Keratinocyte (primary cell): ENCODE measurements at regions not wholly inside any gene's neighbourhood (a gene's known extent, or its start where the extent isn't known, plus 50 kb on each side); places are given as distances from the start of the nearest gene placed in this dataset.

Source experiments
- DNase-seq: peaks from one replicate; pipeline ENCODE4 v3.0.0-alpha.2; 2011; ENCODE audit warnings: low read depth, missing footprints, low spot score
- FAIRE-seq: peaks from 2 replicates; lab custom pipeline; 2011; peaks lifted over from hg19 to GRCh38; lab: Jason Lieb, UNC
- H2AFZ ChIP-seq: 2 replicates; pipeline ENCODE4 v1.6.0; 2012; ENCODE audit warnings: low read length, control low read depth, inconsistent platforms; ENCODE audit not compliant: control insufficient read depth
- H3K27ac ChIP-seq: 2 replicates; pipeline ENCODE4 v1.5.1; 2011; ENCODE audit warnings: low read length; ENCODE audit not compliant: control insufficient read depth, insufficient read depth
- H3K27me3 ChIP-seq: 3 replicates; pipeline ENCODE4 v1.6.0; 2011; ENCODE audit warnings: low read length; ENCODE audit not compliant: control insufficient read depth, insufficient read depth; ENCODE audit errors: extremely low read depth
- H3K36me3 ChIP-seq, 2 experiments: 2 replicates in 1 of 2; 3 replicates in 1 of 2; pipeline ENCODE4 v1.5.1; 2011; ENCODE audit warnings: low read length in 2 of 2, mild to moderate bottlenecking in 1 of 2; ENCODE audit not compliant: control insufficient read depth in 2 of 2, insufficient read depth in 2 of 2; ENCODE audit errors: extremely low read depth in 1 of 2
- H3K4me1 ChIP-seq: 3 replicates; pipeline ENCODE4 v1.5.1; 2011; ENCODE audit warnings: low read length; ENCODE audit not compliant: control insufficient read depth, insufficient read depth; ENCODE audit errors: extremely low read depth
- H3K4me2 ChIP-seq: 3 replicates; pipeline ENCODE4 v1.6.0; 2011; ENCODE audit warnings: low read depth, low read length; ENCODE audit not compliant: control insufficient read depth, insufficient read depth; ENCODE audit errors: extremely low read depth
- H3K4me3 ChIP-seq, 3 experiments: fragments of 200-600 bp in 1 of 3; sonication (generic) in 1 of 3; 2 replicates in 2 of 3; 3 replicates in 1 of 3; pipeline ENCODE4 v1.5.1; 2011 to 2016; ENCODE audit warnings: low read length in 3 of 3, mild to moderate bottlenecking in 3 of 3, control low read depth in 2 of 3, inconsistent platforms in 1 of 3, low read depth in 1 of 3, mixed read lengths in 1 of 3, mixed run types in 1 of 3, moderate library complexity in 1 of 3; ENCODE audit not compliant: control insufficient read depth in 2 of 3, insufficient read depth in 2 of 3; ENCODE audit errors: extremely low read depth in 1 of 3
- H3K79me2 ChIP-seq: 2 replicates; pipeline ENCODE4 v1.6.0; 2012; ENCODE audit warnings: low read length; ENCODE audit not compliant: control insufficient read depth, insufficient read depth
- H3K9ac ChIP-seq: 3 replicates; pipeline ENCODE4 v1.6.0; 2011; ENCODE audit warnings: low read length; ENCODE audit not compliant: control insufficient read depth, insufficient read depth; ENCODE audit errors: extremely low read depth
- H3K9me1 ChIP-seq: 3 replicates; pipeline ENCODE4 v1.6.0; 2011; ENCODE audit warnings: low read length; ENCODE audit not compliant: control insufficient read depth, insufficient read depth; ENCODE audit errors: extremely low read depth
- H3K9me3 ChIP-seq: 2 replicates; pipeline ENCODE4 v1.5.1; 2012; ENCODE audit warnings: low read depth, low read length; ENCODE audit not compliant: control insufficient read depth
- H4K20me1 ChIP-seq: 3 replicates; pipeline ENCODE4 v1.6.0; 2011; ENCODE audit warnings: low read length; ENCODE audit not compliant: control insufficient read depth, insufficient read depth; ENCODE audit errors: extremely low read depth
- CTCF ChIP-seq, 3 experiments: IDR thresholded peaks in 1 of 3; conservative IDR thresholded peaks in 1 of 3; optimal IDR thresholded peaks in 1 of 3; 2 replicates in 2 of 3; 3 replicates in 1 of 3; pipeline versions ENCODE3 to v1.5.1; 2011; ENCODE audit warnings: low read length in 3 of 3, mild to moderate bottlenecking in 3 of 3, moderate library complexity in 2 of 3, control low read depth in 1 of 3, inconsistent platforms in 1 of 3; ENCODE audit not compliant: insufficient read depth in 2 of 3; ENCODE audit errors: extremely low read depth in 1 of 3
- EZH2 ChIP-seq: IDR thresholded peaks from one replicate; pipeline ENCODE4 v1.6.1; 2012; ENCODE audit warnings: inconsistent platforms, mild to moderate bottlenecking, low read length, moderate library complexity
- dilution Hi-C: fragments of 300-500 bp; cut with MboI; formaldehyde crosslinking; loops from one replicate; pipeline ENCODE4 v1.7.0; 2020; ENCODE audit warnings: low sequenced_read_pairs; ENCODE audit not compliant: extremely low pct_ligation_motif_present

- no peak for DNase-seq
- no peak for FAIRE-seq
- Histone ChIP-seq H3K9me3 (no peaks in the 10 kb centered on the region), H3K4me1 (no peaks in the 10 kb centered on the region), H3K4me2 (no peak overlapping the region), H3K79me2 (no peaks in the 10 kb centered on the region), H3K9me1 (no peaks in the 10 kb centered on the region), H4K20me1 (no peaks in the 10 kb centered on the region), H3K9ac (no peak overlapping the region), H3K4me3 (no peak overlapping the region), H3K27ac (no peak overlapping the region), H3K36me3 (no peaks in the 10 kb centered on the region), H2AFZ (no peak overlapping the region), H3K27me3 (no peaks in the 10 kb centered on the region)
- no peak for TF ChIP-seq CTCF (optimal IDR thresholded peaks at IDR 0.05 in 1 of 3, IDR thresholded peaks at IDR 0.05 in 1 of 3, conservative IDR thresholded peaks at IDR 0.05 in 1 of 3; ENCODE audit: extremely low read depth in 1 of 3, insufficient read depth in 2 of 3, low read length in 3 of 3)
- no peak for TF ChIP-seq EZH2
- dilution Hi-C loops: no loop called here
These were observed 113.3 kb downstream of the RPS12 start for GRCh38 chr6:132927713-132928112.

GRCh38 chr6:132929141-132929540, 114.8 kb downstream of the RPS12 start:
- H3K4me3 ChIP-seq: no peak overlapping the region
- H3K27me3 ChIP-seq: no peaks in the 10 kb centered on the region
- no peaks in the 10 kb centered on the region for H3K79me2 ChIP-seq
- H3K36me3 ChIP-seq: no peaks in the 10 kb centered on the region
- H3K4me1 ChIP-seq: no peaks in the 10 kb centered on the region
- dilution Hi-C loops: no loop called here
- FAIRE-seq: no peak
- no peaks in the 10 kb centered on the region for H3K9me1 ChIP-seq
- H4K20me1 ChIP-seq: no peaks in the 10 kb centered on the region
- H3K9me3 ChIP-seq: no peaks in the 10 kb centered on the region
- TF ChIP-seq CTCF (optimal IDR thresholded peaks at IDR 0.05 in 1 of 3, IDR thresholded peaks at IDR 0.05 in 1 of 3, conservative IDR thresholded peaks at IDR 0.05 in 1 of 3; ENCODE audit: extremely low read depth in 1 of 3, insufficient read depth in 2 of 3, low read length in 3 of 3): no peak
- no peak overlapping the region for H2AFZ ChIP-seq
- no peak overlapping the region for H3K9ac ChIP-seq
- H3K4me2 ChIP-seq: no peak overlapping the region
- H3K27ac ChIP-seq: no peak overlapping the region
- DNase-seq: no peak
